ENCODE measurements at regions not wholly inside any gene's neighbourhood (a gene's known extent, or its start where the extent isn't known, plus 50 kb on each side); places are given as distances from the start of the nearest gene placed in this dataset.

- Histone ChIP-seq H3K4me3 (no peak overlapping the region), H3K36me3 (no peaks in the 10 kb centered on the region), H3K4me1 (replicated peaks) (no peaks in the 10 kb centered on the region), H3K27ac (no peak overlapping the region), H3K27me3 (replicated peaks) (no peaks in the 10 kb centered on the region), H3K9me3 (replicated peaks) (no peaks in the 10 kb centered on the region)
- no peak for DNase-seq (ENCODE audit: low read depth in 1 of 2, low spot score in 2 of 2)
These were observed 248.4 kb upstream of the NDST4 start for GRCh38 chr4:115361781-115362180.

- Histone ChIP-seq H3K36me3 (no peaks in the 10 kb centered on the region), H3K27ac (no peak overlapping the region), H3K4me1 (replicated peaks) (no peaks in the 10 kb centered on the region), H3K27me3 (replicated peaks) (no peaks in the 10 kb centered on the region), H3K9me3 (replicated peaks) (no peaks in the 10 kb centered on the region; the same call in 1 of the 2 replicates), H3K4me3 (no peak overlapping the region)
- no peak for DNase-seq (ENCODE audit: low read depth in 1 of 2, low spot score in 2 of 2)
These were observed 247.0 kb upstream of the NDST4 start for GRCh38 chr4:115360431-115360830.

GRCh38 chr4:115357776-115358175 is 244.4 kb upstream of the NDST4 start:
- H3K9me3 ChIP-seq (replicated peaks): no peaks in the 10 kb centered on the region; the same call in 1 of the 2 replicates
- H3K27me3 ChIP-seq (replicated peaks): no peaks in the 10 kb centered on the region
- no peaks in the 10 kb centered on the region for H3K36me3 ChIP-seq
- DNase-seq (ENCODE audit: low read depth in 1 of 2, low spot score in 2 of 2): no peak
- H3K27ac ChIP-seq: no peak overlapping the region
- H3K4me3 ChIP-seq: no peak overlapping the region
- no peaks in the 10 kb centered on the region for H3K4me1 ChIP-seq (replicated peaks)

GRCh38 chr4:115356176-115356575 is 242.8 kb upstream of the NDST4 start:
- no peaks in the 10 kb centered on the region for H3K36me3 ChIP-seq
- H3K9me3 ChIP-seq (replicated peaks): no peaks in the 10 kb centered on the region; the same call in 1 of the 2 replicates
- DNase-seq (ENCODE audit: low read depth in 1 of 2, low spot score in 2 of 2): no peak
- no peaks in the 10 kb centered on the region for H3K27me3 ChIP-seq (replicated peaks)
- no peak overlapping the region for H3K4me3 ChIP-seq
- H3K27ac ChIP-seq: no peak overlapping the region
- H3K4me1 ChIP-seq (replicated peaks): no peaks in the 10 kb centered on the region

- H3K4me1 ChIP-seq (replicated peaks): no peaks in the 10 kb centered on the region
- H3K27me3 ChIP-seq (replicated peaks): no peaks in the 10 kb centered on the region
- H3K36me3 ChIP-seq: no peaks in the 10 kb centered on the region
- no peaks in the 10 kb centered on the region; the same call in 1 of the 2 replicates for H3K9me3 ChIP-seq (replicated peaks)
- DNase-seq (ENCODE audit: low read depth in 1 of 2, low spot score in 2 of 2): no peak
- H3K4me3 ChIP-seq: no peak overlapping the region
- no peak overlapping the region for H3K27ac ChIP-seq
These were observed 241.9 kb upstream of the NDST4 start for GRCh38 chr4:115355329-115355728.

- H3K4me1 ChIP-seq (replicated peaks): no peaks in the 10 kb centered on the region
- no peak overlapping the region for H3K4me3 ChIP-seq
- H3K36me3 ChIP-seq: no peaks in the 10 kb centered on the region
- DNase-seq (ENCODE audit: low read depth in 1 of 2, low spot score in 2 of 2): no peak
- H3K27ac ChIP-seq: no peak overlapping the region
- H3K27me3 ChIP-seq (replicated peaks): no peaks in the 10 kb centered on the region
- no peaks in the 10 kb centered on the region; the same call in 1 of the 2 replicates for H3K9me3 ChIP-seq (replicated peaks)
These were observed 239.9 kb upstream of the NDST4 start for GRCh38 chr4:115353370-115353769.

GRCh38 chr4:115343171-115343570 is 229.8 kb upstream of the NDST4 start:
- Histone ChIP-seq H3K9me3 (replicated peaks) (no peaks in the 10 kb centered on the region), H3K36me3 (no peaks in the 10 kb centered on the region), H3K4me1 (replicated peaks) (no peaks in the 10 kb centered on the region), H3K27ac (no peak overlapping the region), H3K27me3 (replicated peaks) (no peaks in the 10 kb centered on the region), H3K4me3 (no peak overlapping the region)
- no peak for DNase-seq (ENCODE audit: low read depth in 1 of 2, low spot score in 2 of 2)

GRCh38 chr4:115334736-115335411 is 221.5 kb upstream of the NDST4 start:
- no peaks in the 10 kb centered on the region; the same call in 1 of the 2 replicates for H3K27me3 ChIP-seq (replicated peaks)
- H3K9me3 ChIP-seq (replicated peaks): no peaks in the 10 kb centered on the region
- no peak overlapping the region for H3K27ac ChIP-seq
- DNase-seq (ENCODE audit: low read depth in 1 of 2, low spot score in 2 of 2): no peak
- H3K36me3 ChIP-seq: no peaks in the 10 kb centered on the region
- no peaks in the 10 kb centered on the region for H3K4me1 ChIP-seq (replicated peaks)
- no peak overlapping the region for H3K4me3 ChIP-seq

- no peaks in the 10 kb centered on the region for H3K9me3 ChIP-seq (replicated peaks)
- no peaks in the 10 kb centered on the region for H3K36me3 ChIP-seq
- H3K27me3 ChIP-seq (replicated peaks): no peaks in the 10 kb centered on the region; the same call in 1 of the 2 replicates
- no peak overlapping the region for H3K4me3 ChIP-seq
- no peak overlapping the region for H3K27ac ChIP-seq
- no peaks in the 10 kb centered on the region for H3K4me1 ChIP-seq (replicated peaks)
- DNase-seq (ENCODE audit: low read depth in 1 of 2, low spot score in 2 of 2): no peak
These were observed 218.7 kb upstream of the NDST4 start for GRCh38 chr4:115332078-115332477.

GRCh38 chr4:115331241-115331640 is 217.8 kb upstream of the NDST4 start:
- Histone ChIP-seq H3K36me3 (no peaks in the 10 kb centered on the region), H3K27ac (no peak overlapping the region), H3K27me3 (replicated peaks) (no peaks in the 10 kb centered on the region; the same call in 1 of the 2 replicates), H3K4me3 (no peak overlapping the region), H3K9me3 (replicated peaks) (no peaks in the 10 kb centered on the region), H3K4me1 (replicated peaks) (no peaks in the 10 kb centered on the region)
- DNase-seq (ENCODE audit: low read depth in 1 of 2, low spot score in 2 of 2): no peak

- DNase-seq (ENCODE audit: low read depth in 1 of 2, low spot score in 2 of 2): no peak
- H3K4me1 ChIP-seq (replicated peaks): no peaks in the 10 kb centered on the region
- H3K9me3 ChIP-seq (replicated peaks): no peaks in the 10 kb centered on the region
- H3K4me3 ChIP-seq: no peak overlapping the region
- H3K27ac ChIP-seq: no peak overlapping the region
- H3K27me3 ChIP-seq (replicated peaks): no peaks in the 10 kb centered on the region
- no peaks in the 10 kb centered on the region for H3K36me3 ChIP-seq
These were observed 212.4 kb upstream of the NDST4 start for GRCh38 chr4:115325836-115326235.

- no peaks in the 10 kb centered on the region for H3K4me1 ChIP-seq (replicated peaks)
- H3K4me3 ChIP-seq: no peak overlapping the region
- H3K27ac ChIP-seq: no peak overlapping the region
- no peak for DNase-seq (ENCODE audit: low read depth in 1 of 2, low spot score in 2 of 2)
- no peaks in the 10 kb centered on the region for H3K36me3 ChIP-seq
- no peaks in the 10 kb centered on the region for H3K27me3 ChIP-seq (replicated peaks)
- no peaks in the 10 kb centered on the region for H3K9me3 ChIP-seq (replicated peaks)
These were observed 209.8 kb upstream of the NDST4 start for GRCh38 chr4:115323106-115323707.

- no peak for DNase-seq (ENCODE audit: low read depth in 1 of 2, low spot score in 2 of 2)
- H3K27me3 ChIP-seq (replicated peaks): no peaks in the 10 kb centered on the region
- H3K27ac ChIP-seq: no peak overlapping the region
- no peaks in the 10 kb centered on the region for H3K36me3 ChIP-seq
- no peaks in the 10 kb centered on the region for H3K9me3 ChIP-seq (replicated peaks)
- H3K4me1 ChIP-seq (replicated peaks): no peaks in the 10 kb centered on the region
- no peak overlapping the region for H3K4me3 ChIP-seq
These were observed 201.8 kb upstream of the NDST4 start for GRCh38 chr4:115315182-115315581.

GRCh38 chr4:115310641-115311040 is 197.2 kb upstream of the NDST4 start:
- no peaks in the 10 kb centered on the region for H3K4me1 ChIP-seq (replicated peaks)
- H3K4me3 ChIP-seq: no peak overlapping the region
- no peak overlapping the region for H3K27ac ChIP-seq
- DNase-seq (ENCODE audit: low read depth in 1 of 2, low spot score in 2 of 2): no peak
- no peaks in the 10 kb centered on the region for H3K9me3 ChIP-seq (replicated peaks)
- no peaks in the 10 kb centered on the region for H3K27me3 ChIP-seq (replicated peaks)
- no peaks in the 10 kb centered on the region for H3K36me3 ChIP-seq
